Endometrium (tissue), 2 donors: ENCODE measurements at regions not wholly inside any gene's neighbourhood (a gene's known extent, or its start where the extent isn't known, plus 50 kb on each side); places are given as distances from the start of the nearest gene placed in this dataset.

Source experiments
- FAIRE-seq: peaks from 2 replicates; lab custom pipeline; 2012; peaks lifted over from hg19 to GRCh38; lab: Jason Lieb, UNC
- donor health status: control.
- donor health status: control.

DNA sequence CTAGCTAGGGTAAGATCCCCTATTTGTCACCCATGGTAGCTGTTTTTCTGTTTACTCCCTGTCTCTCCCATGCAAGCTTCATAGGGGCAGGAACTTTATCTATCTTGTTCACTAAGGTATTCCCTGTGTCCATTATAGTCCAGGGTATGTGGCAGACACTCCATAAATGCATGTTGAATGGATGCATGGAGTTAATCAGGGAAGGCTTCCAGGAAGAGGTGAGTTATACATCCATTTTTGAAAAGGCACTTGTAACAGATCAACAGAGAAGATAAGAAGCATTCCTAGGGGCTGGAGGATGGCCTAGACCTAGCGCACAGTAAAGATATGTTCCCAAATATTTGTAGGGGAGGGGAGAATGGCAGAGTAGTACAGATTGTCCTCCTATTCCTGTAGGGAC is 130.3 kb downstream of the BUD13 start:
- FAIRE-seq = no peak

DNA sequence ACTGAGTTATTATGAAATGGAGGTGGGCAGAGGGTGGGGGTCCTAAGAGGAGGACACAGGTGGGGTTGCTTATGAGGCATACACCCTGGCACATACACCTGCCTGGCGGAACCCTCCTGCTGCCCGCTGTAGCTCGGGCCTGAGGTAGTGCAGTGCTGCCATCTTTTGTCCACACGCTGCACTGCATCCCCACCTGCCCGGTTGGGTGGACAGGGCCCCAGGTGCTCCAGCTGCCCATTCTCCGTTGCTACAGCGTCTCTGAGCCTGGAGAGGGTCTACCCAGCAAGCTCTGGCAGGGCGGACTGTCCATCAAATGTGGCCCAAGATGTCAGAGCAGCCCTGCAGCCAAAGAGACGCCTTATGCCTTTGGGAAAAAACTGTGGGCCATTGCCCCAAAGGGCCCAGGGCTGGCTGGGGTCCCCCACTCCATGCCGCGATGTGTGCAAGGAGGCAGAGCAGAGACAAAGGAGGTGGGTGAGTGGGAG is 131.2 kb downstream of the BUD13 start:
- FAIRE-seq = no peak

DNA sequence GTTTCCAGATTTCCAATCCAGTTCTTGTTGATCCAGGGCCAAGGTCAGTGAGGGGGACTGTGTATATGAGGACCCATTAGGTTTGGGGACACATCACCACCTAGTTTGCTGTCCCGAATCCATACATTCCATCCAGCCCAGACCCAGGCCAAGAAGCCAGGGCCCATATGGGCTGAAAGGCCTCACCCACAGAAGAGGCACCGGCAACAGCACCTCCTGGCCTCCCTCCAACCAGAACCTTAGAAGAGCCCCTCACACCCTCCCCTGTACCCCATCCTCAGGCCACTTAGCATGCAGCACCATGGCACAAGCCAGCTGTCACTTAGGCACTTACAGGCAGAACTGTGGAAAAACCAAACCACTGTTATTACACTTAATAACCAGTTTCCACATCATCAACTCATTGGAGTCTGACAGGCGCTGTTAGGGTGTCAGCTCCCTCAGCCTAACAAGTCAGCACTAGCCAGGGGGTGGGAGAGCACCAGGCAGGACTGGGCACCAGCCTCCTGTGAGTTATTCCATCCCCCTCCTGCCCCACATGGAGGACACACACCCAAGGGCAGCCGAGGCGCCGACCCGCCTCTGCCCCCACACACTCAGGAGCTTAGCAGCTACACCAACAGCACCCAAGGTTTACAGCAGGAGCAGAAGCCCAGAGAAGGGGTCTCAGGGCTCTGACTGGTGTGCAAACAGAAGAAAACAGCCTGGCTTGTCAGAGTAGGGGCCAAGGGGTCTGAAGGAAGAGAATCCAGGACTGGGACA is 132.0 kb downstream of the BUD13 start:
- FAIRE-seq = no peak

DNA sequence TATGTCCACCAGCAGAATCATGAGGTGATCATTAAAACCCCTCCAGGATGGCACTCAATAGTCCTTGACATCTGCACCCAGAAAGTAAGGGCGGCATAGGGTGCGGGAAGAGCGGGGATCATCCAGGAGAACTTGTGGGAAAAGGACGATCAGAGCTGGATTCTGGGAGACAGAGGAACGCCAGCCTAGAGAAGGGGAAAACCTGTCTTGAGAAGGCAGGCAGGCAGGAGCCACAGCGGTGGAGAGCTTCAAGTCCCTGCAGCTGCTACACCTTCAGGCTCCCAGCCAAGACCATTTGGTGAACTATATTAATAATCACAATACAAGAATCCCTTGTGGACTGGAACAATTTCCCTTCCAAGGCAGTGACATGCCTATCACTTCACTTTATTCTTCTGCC is 134.3 kb downstream of the BUD13 start:
- no peak for FAIRE-seq

DNA sequence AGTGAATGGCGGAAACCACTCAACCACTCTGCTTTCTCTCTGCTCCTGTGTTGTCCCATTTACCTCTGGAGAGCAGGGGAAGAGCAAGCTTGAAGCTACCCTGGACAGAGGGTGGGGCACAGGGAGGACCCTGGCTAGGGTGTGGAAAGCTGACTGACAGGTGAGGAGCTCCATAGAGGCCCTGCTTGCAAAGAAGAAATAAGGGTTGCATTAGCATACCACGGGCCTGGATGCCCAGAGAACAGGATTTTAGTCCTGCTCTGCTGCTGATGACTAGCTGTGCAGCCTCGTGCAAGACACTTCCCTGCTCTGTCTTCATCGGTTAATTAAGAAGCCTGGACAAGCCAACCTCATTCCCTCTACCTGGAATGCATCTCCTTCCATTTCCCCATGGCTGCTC is 135.0 kb downstream of the BUD13 start:
- no peak for FAIRE-seq

DNA sequence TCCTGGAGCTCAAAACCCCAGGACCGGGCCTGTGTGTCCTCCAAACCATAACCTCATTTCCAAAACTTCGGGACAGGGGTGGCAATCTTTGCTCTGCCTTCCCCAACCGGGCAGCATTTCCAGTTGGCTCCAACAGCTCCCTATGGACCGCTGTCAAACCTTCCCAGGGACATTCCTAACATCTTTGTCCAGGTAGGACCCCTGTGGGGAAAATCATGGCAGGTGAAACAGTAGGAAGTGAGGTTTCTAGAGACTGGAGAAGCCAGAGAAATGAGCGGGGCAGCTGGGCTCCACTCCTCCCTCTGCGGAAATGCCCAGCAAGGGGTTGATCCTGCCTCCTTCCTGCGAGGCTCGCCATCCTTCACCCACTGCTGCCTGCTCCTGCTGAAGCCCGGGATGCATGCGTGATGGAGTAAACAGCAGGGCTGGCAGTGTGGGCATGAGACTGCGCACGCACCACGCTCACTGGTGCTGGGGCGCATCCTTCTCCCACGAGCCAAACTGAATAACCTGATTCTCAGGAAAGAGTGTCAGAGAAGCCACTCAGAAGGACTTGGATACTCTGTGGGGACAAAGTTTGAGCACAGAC is 136.4 kb downstream of the BUD13 start:
- no peak for FAIRE-seq

DNA sequence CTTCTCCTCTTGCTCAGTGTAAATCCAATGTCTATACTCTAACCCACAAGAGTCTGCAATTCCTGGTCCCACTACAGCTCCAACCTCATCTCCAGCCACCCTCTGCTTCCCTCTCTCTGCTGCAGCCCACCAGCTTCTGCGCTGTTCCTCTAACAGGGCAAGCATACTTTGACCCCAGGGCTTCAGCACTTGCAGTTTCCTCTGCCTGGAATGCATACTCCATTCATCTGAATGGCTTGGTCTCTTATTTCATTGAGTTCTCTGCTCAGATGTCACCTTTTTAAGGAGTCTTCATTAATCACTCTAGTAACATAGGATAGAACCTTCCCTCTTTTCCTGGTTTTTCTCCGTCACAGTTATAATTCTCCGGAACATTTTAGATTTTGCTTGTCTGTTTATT is 141.6 kb downstream of the BUD13 start:
- no peak for FAIRE-seq

DNA sequence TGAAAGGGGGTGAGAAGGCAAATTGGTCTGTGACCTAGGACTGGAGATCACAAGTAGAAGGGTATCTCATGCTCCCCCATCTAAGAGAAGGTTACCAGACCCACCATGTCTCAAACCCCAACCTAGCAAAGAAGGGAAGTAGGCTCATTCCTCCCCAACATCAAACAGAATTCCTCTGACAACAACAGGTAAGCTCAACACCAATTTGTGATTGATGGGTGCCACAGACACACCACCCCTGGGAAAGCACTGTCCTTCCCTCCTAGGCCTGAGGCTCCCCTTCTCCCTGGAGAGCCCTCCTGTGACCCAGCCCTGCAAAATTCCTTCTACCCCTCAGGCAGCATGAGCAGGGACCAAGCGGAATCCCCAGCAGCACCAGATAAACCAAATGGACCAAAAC is 154.3 kb downstream of the BUD13 start:
- no peak for FAIRE-seq

DNA sequence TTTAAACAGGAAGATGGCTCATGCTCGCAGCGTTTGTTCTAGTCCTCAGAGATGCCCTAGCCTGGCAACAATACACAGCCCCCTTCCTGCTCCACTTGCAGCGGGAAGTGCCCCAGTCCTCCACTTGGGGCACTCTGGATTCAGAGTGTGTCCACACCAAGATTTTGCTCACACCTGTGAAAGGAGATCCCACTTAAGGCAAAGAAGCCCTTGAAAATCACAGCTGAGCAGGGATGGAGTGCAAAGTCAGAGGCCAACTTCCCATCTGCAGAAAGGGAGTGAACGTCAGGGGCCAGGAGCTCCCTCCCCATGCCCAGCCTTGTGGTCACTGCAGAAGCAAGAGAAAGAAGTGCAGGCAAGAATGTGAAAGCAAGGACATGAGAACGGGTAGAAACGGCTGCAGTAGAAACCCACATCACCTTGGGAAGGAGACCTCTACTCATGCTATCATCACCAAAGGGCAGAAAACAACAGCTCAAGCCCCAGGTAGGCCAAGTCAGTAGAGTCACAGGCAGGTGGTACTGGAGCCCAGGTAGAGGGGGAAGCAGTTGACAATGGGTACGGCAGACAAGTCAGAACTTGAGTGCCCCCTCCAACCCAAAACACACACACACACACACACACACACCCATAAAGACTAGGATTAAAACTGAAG is 157.4 kb downstream of the BUD13 start:
- FAIRE-seq = no peak

DNA sequence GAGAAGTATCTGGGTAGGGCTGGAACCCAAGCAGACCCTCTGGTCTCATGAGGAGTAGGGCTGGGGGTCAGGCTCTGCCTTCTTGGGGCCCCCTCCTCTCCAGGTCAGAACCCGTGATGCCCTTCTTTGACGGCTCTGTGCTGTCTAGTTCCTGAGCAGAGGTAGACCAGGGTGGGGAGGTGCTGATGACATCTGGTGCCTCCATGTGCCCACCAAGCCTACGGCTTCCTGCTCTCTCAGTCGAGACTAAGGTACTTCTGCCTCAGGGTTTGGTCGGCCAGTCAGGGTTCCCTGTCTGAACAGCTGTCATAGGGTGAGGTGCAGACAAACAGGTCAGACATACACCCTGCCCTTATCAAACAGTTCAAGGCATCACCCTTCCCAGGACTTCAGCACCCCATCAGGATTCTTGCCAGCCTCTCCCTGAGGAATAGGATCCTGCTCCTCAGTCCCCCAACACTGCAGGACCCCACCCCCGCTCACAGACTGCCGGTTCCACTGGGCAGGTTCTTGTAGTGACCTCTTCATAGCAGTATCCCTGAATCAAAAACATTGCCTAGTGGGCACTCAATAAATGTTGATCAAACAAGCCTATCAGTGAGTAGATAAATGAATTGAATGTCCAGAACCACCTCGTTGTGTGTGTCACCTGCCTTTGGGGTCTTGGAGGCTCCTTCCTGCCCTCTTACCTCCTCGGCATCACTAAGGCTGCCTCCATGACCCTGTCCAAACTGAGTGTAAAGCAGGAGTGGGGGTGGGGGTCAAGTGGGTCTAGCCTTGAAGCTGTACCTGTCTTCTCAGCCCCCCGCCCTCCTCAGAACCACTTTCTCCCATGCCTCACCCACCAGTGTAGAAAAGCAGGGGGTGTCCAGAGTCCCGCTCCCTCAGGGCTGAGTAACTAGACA is 158.2 kb downstream of the BUD13 start:
- no peak for FAIRE-seq

DNA sequence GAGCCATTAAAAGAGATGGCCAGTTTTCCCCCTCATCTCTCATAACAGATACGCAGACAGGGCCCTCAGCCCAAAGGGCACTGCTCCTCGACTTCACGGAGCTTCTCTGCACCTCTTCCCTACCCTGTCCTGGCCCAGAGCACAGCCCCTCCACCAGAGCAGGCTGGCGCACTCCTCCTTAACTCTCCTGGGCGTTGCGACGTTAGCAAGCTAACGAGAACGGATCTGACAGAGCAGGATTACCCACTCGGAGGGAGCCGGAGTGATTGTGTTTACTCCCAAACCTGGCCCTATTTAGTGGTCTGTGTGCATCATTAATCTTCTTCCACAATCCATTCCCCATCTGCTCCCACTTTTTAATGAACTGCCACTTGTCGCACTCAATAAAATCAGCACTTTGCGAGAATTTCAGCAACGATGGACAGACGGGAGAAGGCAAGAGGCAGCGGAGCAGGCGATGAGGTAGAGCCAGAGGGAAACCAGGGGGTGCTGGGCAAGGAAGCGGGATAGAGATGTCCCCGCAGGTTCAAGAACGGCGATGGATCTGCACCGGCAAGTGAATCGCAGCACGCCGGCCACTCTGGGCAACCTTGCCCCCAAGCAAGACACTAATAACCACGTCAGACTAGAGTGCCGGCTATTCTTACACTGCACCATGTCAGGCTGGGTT is 159.4 kb downstream of the BUD13 start:
- no peak for FAIRE-seq

DNA sequence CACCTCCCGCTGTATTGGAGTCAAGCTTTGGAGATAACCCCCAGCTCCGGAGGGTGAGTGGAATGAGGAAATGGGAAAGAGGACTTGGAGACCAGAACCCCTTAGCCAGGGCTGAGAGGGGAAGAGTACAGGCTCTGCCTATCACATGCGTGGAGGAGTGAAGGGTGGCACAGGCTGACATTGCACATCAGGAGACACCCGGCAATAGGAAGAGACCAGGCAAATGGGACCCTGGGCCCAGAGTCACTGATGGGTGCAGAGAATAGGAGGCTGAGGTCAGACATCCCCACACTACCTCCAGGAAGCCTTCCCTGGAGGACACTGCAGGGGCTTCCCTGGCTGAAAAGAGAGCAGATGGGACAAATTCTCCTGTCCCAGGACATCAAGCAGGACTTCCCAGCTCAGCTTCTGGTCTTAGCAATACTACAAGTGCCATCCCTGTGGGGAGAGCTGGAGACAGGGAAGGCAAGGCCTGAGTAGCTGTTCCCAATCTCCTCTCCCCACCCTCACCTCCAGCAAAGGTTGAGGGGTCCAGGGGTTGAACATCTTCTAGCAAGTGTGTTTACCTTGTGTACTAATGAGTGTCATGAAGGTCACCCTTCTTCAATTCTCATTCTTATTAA is 160.7 kb downstream of the BUD13 start:
- FAIRE-seq = no peak

DNA sequence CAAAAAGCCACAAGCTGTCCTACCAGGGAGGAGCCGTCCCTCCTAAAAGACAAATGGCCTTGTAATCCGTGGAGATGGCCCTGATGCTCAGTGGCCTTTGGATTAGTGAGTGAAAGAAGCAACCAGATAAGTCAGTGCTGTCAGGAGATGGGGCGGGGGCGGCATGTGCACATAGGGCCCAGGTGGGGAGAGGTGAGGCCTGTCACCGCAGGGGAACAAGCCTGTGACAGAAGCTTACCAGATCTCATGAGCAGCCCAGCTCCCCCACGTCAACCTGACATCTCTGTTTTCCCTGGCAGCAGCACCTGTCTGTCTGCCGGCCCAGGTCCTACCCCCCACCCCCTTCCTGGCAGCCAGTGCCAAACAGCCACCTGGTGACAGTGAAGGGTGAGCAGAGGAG is 162.6 kb downstream of the BUD13 start:
- FAIRE-seq = no peak

DNA sequence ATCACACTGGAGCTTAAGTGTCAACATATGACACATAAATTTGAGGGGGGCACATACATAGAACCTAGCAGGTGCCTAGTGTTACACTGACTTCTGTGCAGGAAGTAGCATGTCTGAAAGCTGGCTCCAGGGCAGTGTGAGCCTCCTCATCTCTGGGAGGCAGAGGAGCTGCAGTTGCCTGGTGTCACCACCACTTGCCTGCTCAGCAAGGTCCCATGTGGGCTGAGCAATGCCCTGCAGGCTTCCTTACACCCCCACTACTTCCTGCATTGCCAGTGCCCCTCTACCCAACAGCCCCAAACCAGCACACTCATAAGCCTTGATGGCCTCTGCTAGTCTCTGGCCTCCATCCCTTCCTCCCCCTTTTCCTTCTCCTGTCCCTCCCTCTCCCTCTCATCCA is 165.8 kb downstream of the BUD13 start:
- no peak for FAIRE-seq

DNA sequence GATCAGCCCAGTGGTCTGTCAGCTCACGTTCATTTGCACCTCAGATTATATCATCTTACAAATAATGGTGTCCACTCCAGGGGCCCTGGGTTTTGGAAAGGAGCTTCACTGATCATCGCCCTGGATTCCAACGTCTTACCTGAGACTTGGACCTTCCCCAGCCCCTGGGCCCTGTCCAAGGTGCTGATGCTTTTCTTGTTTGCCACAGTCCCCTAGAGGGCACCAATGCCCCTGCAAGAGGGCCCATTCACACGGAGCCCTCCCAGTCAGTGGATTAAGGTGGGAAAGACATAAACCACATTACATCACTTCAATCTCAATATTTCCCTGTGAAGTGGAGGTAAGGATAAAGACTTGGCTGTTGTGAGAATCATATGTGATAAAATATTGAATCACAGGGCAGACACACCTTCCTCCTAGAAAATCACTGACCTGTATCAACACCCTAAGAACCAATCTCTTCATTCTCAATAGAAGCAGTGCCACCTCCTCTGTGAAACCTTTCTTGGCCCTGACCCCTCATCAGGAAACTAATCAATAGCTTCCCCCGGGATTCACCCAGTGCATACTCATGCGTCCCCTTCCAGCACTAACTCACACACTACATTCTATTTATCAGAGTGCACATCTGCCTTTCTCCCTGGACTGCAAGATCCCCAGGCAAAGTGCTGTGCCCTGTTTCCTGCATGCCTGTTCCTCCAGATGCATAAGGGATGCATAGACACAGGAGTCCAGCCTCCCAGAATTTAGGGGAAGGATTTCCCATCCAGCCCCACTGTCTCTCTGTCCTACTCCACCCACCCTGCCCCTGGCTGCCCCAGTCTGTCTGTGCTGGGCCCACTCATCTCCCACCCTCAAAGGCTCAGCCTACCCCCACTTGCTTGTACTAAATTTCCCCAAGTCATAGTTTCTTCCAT is 167.0 kb downstream of the BUD13 start:
- no peak for FAIRE-seq

DNA sequence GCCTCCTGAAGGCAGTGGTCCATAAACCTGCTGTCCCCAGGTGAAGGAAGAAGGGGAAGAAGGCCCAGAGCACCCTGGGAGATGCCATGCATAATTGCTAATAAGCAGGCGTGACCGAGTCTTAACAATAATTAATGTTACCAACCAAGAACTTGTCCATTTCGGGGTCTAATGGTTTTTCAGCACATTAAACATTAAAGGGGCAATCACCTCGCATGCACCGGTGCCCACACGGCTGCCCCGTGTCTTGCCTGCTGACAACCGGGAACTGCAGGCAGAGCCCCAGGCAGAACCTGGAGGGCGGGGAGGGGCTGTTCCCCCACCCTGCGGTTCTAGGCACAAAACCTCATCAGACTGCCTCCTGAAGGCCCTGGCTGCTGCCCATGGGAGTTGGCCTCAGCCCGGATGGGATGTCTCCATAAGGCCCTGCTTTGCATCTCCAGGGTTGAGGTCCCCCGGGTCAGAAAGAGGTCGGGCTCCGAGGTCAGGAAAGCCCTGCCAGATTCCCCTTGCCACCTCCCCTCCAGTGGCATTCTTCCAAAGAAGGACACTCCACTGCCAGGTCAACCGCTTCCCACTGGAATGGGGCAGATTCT is 169.0 kb downstream of the BUD13 start:
- no peak for FAIRE-seq

DNA sequence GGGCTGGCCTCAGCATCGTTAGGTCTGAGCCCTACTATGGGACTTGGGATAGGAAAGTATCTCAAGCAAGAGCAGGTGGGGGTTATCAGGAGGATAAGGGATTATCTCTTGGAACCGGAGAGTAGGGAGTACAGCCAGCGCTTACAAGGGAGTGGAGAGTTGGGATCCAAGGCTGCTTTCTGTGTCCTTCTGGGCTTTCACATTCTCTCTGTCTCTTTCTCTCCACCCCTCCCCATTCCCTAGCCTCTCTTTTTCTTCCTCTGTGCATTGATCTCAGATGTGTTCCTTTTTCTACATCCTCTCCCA is 170.2 kb downstream of the BUD13 start:
- FAIRE-seq = no peak

DNA sequence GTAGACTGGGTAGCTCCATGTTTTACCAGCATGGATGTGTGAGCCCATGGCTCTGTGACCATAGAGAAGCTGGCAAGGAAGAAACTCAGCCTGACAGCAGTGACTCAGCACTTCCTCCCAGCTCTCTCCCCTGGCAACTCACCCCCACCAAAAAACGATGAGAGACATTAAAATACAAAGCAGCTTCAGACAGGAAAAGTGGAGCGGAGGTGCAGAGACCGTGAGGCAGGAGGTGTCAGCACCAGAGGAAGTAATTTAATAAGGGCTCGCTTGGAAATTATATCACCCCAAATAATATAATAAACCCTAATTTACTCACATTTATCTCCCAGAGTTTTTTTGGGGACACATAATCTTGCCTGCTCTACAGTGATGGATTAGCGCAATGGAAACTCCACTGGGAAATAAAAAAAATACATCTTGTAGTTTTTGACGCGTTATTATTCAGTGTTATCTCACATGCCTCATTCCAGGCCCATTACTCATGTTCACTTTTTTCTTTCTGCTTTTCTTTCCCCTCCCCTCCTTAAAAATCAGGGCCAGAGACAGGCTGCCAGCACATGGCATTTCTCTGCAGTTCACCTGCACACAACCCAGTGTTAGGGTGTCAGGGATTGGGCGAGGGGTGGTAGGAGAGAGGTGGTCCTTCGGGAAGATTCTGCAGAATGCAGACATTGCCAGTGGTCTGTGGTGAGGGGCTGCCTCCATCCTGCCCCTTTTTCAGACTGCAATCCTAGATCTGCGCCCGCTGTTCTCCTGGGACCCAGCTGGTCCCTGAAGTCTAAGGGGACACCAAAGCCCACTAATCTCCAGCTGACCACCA is 170.8 kb downstream of the BUD13 start:
- FAIRE-seq = no peak

DNA sequence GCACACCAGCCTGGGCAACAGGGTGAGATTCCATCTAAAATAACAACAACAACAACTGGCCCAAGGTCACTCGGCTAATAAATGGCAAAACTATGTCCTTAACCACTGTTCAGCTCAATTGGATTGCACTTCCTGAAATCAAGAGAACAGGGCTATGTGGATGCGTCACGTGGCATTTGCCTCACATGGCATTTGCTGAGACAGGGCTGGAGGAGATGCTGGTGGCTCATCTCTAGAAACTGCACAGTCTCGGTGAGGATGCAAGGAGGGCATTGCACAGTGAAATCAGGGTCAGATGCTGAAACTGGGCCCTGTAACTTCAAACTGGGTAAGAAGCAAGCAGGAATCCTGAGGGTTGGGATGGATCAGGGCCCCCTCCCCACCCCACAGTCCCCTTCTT is 171.9 kb downstream of the BUD13 start:
- no peak for FAIRE-seq
